HepG2 (cell line): ENCODE measurements at regions not wholly inside any gene's neighbourhood (a gene's known extent, or its start where the extent isn't known, plus 50 kb on each side); places are given as distances from the start of the nearest gene placed in this dataset.

Experiments
- CREB1 ChIP-seq, 2 experiments: fragments of 450-650 bp in 1 of 2; IDR thresholded peaks; 2 replicates each; pipeline ENCODE4 v1.6.1; 2016 to 2017; ENCODE audit warnings: control low read depth in 1 of 2, mild to moderate bottlenecking in 1 of 2, missing compliant biosample characterization in 1 of 2, missing genetic modification characterization in 1 of 2
- GPBP1L1 ChIP-seq: sonication (generic); formaldehyde crosslinking; IDR thresholded peaks from 2 replicates; pipeline ENCODE4 v1.5.0; 2020; ENCODE audit warnings: mild to moderate bottlenecking, missing genetic modification reagents
- HBP1 ChIP-seq: IDR thresholded peaks from 2 replicates; pipeline ENCODE4 v1.6.1; 2016; ENCODE audit warnings: low read depth, control low read depth
- MEF2D ChIP-seq: sonication (generic); formaldehyde crosslinking; IDR thresholded peaks from 2 replicates; pipeline ENCODE4 v1.5.1; 2020; ENCODE audit warnings: mild to moderate bottlenecking, missing genetic modification reagents
- MIER2 ChIP-seq: IDR thresholded peaks from 2 replicates; pipeline ENCODE4 v1.6.1; 2016; ENCODE audit warnings: missing biosample characterization, missing genetic modification reagents
- MXI1 ChIP-seq: IDR thresholded peaks from 3 replicates; pipeline ENCODE4 v1.6.1; 2012; ENCODE audit warnings: low read depth, low read length, inconsistent platforms, borderline replicate concordance
- SSRP1 ChIP-seq: IDR thresholded peaks from 2 replicates; pipeline ENCODE4 v1.6.1; 2016; ENCODE audit warnings: control low read depth
- SUZ12 ChIP-seq: fragments of 150-350 bp; IDR thresholded peaks from 2 replicates; pipeline ENCODE4 v1.6.1; 2014; ENCODE audit warnings: low read depth, low read length
- TERF1 ChIP-seq: sonication (generic); formaldehyde crosslinking; IDR thresholded peaks from 2 replicates; pipeline ENCODE4 v1.8.0; 2022; ENCODE audit warnings: mild to moderate bottlenecking, missing genetic modification reagents, moderate library complexity
- TFDP2 ChIP-seq: sonication (generic); formaldehyde crosslinking; IDR thresholded peaks from 2 replicates; pipeline ENCODE4 v1.4.0; 2020; ENCODE audit warnings: missing genetic modification reagents
- TRIM24 ChIP-seq: sonication (generic); formaldehyde crosslinking; IDR thresholded peaks from 2 replicates; pipeline ENCODE4 v1.8.0; 2022; ENCODE audit warnings: mild to moderate bottlenecking, missing genetic modification reagents
- ZBTB34 ChIP-seq: sonication (generic); formaldehyde crosslinking; IDR thresholded peaks from 2 replicates; pipeline ENCODE4 v1.8.0; 2022; ENCODE audit warnings: mild to moderate bottlenecking, missing genetic modification reagents
- ZBTB7A ChIP-seq: sonication (generic); formaldehyde crosslinking; IDR thresholded peaks from 2 replicates; pipeline ENCODE4 v1.8.0; 2022; ENCODE audit warnings: mild to moderate bottlenecking, missing genetic modification reagents
- ZFP37 ChIP-seq: sonication (generic); formaldehyde crosslinking; IDR thresholded peaks from 2 replicates; pipeline ENCODE4 v1.4.0; 2020; ENCODE audit warnings: missing genetic modification reagents, borderline replicate concordance
- ZFP62 ChIP-seq: sonication (generic); formaldehyde crosslinking; IDR thresholded peaks from 2 replicates; pipeline ENCODE4 v1.4.0; 2020; ENCODE audit warnings: missing genetic modification reagents
- ZNF225 ChIP-seq: sonication (generic); formaldehyde crosslinking; IDR thresholded peaks from 2 replicates; pipeline ENCODE4 v1.4.0; 2020; ENCODE audit warnings: mild to moderate bottlenecking, missing genetic modification reagents
- ZNF282 ChIP-seq: fragments of 450-650 bp; IDR thresholded peaks from 2 replicates; pipeline ENCODE4 v1.6.1; 2018; ENCODE audit not compliant: partially characterized antibody
- ZNF503 ChIP-seq: sonication (generic); formaldehyde crosslinking; IDR thresholded peaks from 2 replicates; pipeline ENCODE4 v1.4.0; 2020; ENCODE audit warnings: missing genetic modification reagents
- ZNF546 ChIP-seq: sonication (generic); formaldehyde crosslinking; conservative IDR thresholded peaks from 2 replicates; pipeline ENCODE4 v1.8.1; 2023; ENCODE audit warnings: mild to moderate bottlenecking, missing genetic modification reagents
- ZNF563 ChIP-seq: sonication (generic); formaldehyde crosslinking; IDR thresholded peaks from 2 replicates; pipeline ENCODE4 v1.8.0; 2022; ENCODE audit warnings: mild to moderate bottlenecking, moderate library complexity, missing genetic modification reagents
- ZNF816 ChIP-seq: sonication (generic); formaldehyde crosslinking; IDR thresholded peaks from 2 replicates; pipeline ENCODE4 v1.8.0; 2022; ENCODE audit warnings: missing genetic modification reagents, mild to moderate bottlenecking, borderline replicate concordance

- TF ChIP-seq ZBTB34 (CRISPR knock-in tag) (no peak; the same call in 1 of the 2 replicates), TFDP2 (CRISPR knock-in tag) (no peak), SSRP1 (CRISPR knock-in tag) (no peak), GPBP1L1 (no peak), ZNF282 (no peak), ZNF546 (CRISPR knock-in tag) (no peak), CREB1 (IDR thresholded peaks at IDR 0.05) (no peak), CREB1 (CRISPR knock-in tag; IDR thresholded peaks at IDR 0.05) (peak; percentile 29; the same call in 1 of the 2 replicates), MEF2D (CRISPR knock-in tag) (0 out of 2 replicates have a peak, but pooled peaks have one; percentile 18), TERF1 (CRISPR knock-in tag) (no peak), TRIM24 (CRISPR knock-in tag) (no peak), ZFP37 (CRISPR knock-in tag) (no peak), ZNF816 (CRISPR knock-in tag) (no peak), SUZ12 (no peak), MIER2 (CRISPR knock-in tag) (peak; percentile 36; the same call in 1 of the 2 replicates), ZNF563 (CRISPR knock-in tag) (no peak), HBP1 (CRISPR knock-in tag) (no peak), ZNF503 (CRISPR knock-in tag) (no peak; the same call in 1 of the 2 replicates), MXI1 (no peak; the same call in 2 of the 3 replicates), ZFP62 (CRISPR knock-in tag) (no peak), ZNF225 (CRISPR knock-in tag) (no peak), ZBTB7A (CRISPR knock-in tag) (no peak)
Measured at GRCh38 chr14:89540009-89540829, 123.2 kb upstream of the FOXN3 start (continued).
